ENCODE measurements at regions not wholly inside any gene's neighbourhood (a gene's known extent, or its start where the extent isn't known, plus 50 kb on each side); places are given as distances from the start of the nearest gene placed in this dataset.
A peak's percentile ranks its signal among the peaks of the same experiment; 100 is the strongest.

- DNase-seq: no peak
Observed at GRCh38 chr6:148222846-148223245, 119.8 kb upstream of the SASH1 start.

- no peak for DNase-seq
Observed at GRCh38 chr6:148223424-148223842, 119.2 kb upstream of the SASH1 start.

- no peak for DNase-seq
Observed at GRCh38 chr6:148225871-148226270, 116.8 kb upstream of the SASH1 start.

GRCh38 chr6:148226284-148226683, 116.4 kb upstream of the SASH1 start:
- no peak for DNase-seq

- DNase-seq: no peak
Observed at GRCh38 chr6:148231572-148231971, 111.1 kb upstream of the SASH1 start.

GRCh38 chr6:148235446-148235845, 107.2 kb upstream of the SASH1 start:
- DNase-seq: no peak

- no peak for DNase-seq
Observed at GRCh38 chr6:148238713-148239112, 103.9 kb upstream of the SASH1 start.

GRCh38 chr6:148239215-148239614, 103.4 kb upstream of the SASH1 start:
- DNase-seq: no peak

GRCh38 chr6:148239801-148240460, 102.7 kb upstream of the SASH1 start:
- DNase-seq: no peak

- DNase-seq: no peak
Observed at GRCh38 chr6:148240461-148240840, 102.2 kb upstream of the SASH1 start.

- no peak for DNase-seq
Observed at GRCh38 chr6:148240861-148241477, 101.7 kb upstream of the SASH1 start.

GRCh38 chr6:148242180-148242579, 100.5 kb upstream of the SASH1 start:
- DNase-seq: no peak

GRCh38 chr6:148244217-148244935, 98.3 kb upstream of the SASH1 start:
- DNase-seq: no peak

GRCh38 chr6:148247386-148248063, 95.1 kb upstream of the SASH1 start:
- DNase-seq: no peak

- no peak for DNase-seq
Observed at GRCh38 chr6:148249160-148249559, 93.5 kb upstream of the SASH1 start.

GRCh38 chr6:148249679-148250375, 92.8 kb upstream of the SASH1 start:
- no peak for DNase-seq

GRCh38 chr6:148250975-148251685, 91.5 kb upstream of the SASH1 start:
- DNase-seq: peak; percentile 35

- no peak for DNase-seq
Observed at GRCh38 chr6:148251891-148252290, 90.7 kb upstream of the SASH1 start.

- DNase-seq: no peak
Observed at GRCh38 chr6:148257810-148258209, 84.8 kb upstream of the SASH1 start.

GRCh38 chr6:148258868-148259267, 83.8 kb upstream of the SASH1 start:
- no peak for DNase-seq

GRCh38 chr6:148261470-148261869, 81.2 kb upstream of the SASH1 start:
- no peak for DNase-seq

- DNase-seq: no peak
Observed at GRCh38 chr6:148263010-148263409, 79.6 kb upstream of the SASH1 start.

All from NCI-H1105 treated with DMSO at 0.1 percent for 48 hours (cell line).